Mucosa of descending colon (tissue), 3 donors: ENCODE measurements at regions not wholly inside any gene's neighbourhood (a gene's known extent, or its start where the extent isn't known, plus 50 kb on each side); places are given as distances from the start of the nearest gene placed in this dataset.
"Not testable (repeated sequence)": the region's sequence is repeated elsewhere in the genome, so short reads cannot be mapped to it uniquely, and the experiment has no call there.

Source experiments
- ATAC-seq: fragments of 200-7000 bp; cut with Tn5 transposase; one replicate; pipeline ENCODE4 v1.9.1; 2020; ENCODE audit warnings: mild to moderate bottlenecking, moderate library complexity
- DNase-seq, 3 donors: peaks; one replicate each; pipeline ENCODE4 v3.0.0-alpha.2; 2020
- H3K36me3 ChIP-seq: fragments of 200-600 bp; one replicate; pipeline ENCODE4 v1.8.0; 2021; ENCODE audit warnings: low read depth, mild to moderate bottlenecking
- H3K4me1 ChIP-seq: fragments of 200-600 bp; one replicate; pipeline ENCODE4 v1.8.0; 2021; ENCODE audit warnings: low read depth, mild to moderate bottlenecking
- H3K4me3 ChIP-seq: fragments of 200-600 bp; one replicate; pipeline ENCODE4 v1.8.0; 2021; ENCODE audit warnings: mild to moderate bottlenecking
- H3K9me3 ChIP-seq: fragments of 200-600 bp; one replicate; pipeline ENCODE4 v1.8.0; 2021; ENCODE audit warnings: mild to moderate bottlenecking
- CTCF ChIP-seq: fragments of 200-600 bp; IDR thresholded peaks from one replicate; pipeline ENCODE4 v1.8.0; 2022; ENCODE audit warnings: antibody characterized with exemption, mild to moderate bottlenecking
- intact Hi-C, 2 donors: fragments of 100-400 bp; cut with DNase I in 1 of 2; cut with micrococcal nuclease in 1 of 2; formaldehyde crosslinking; loops; one replicate each; pipeline versions ENCODE4 v1.11.0 to v1.11.1; 2022; cut with DNase I, micrococcal nuclease
- donor health status: DM: no; HTN: no; CAD: no; lungs with moderate emphysema.
- donor health status: DM: no; HTN: no; CAD: no.
- donor health status: DM: no; HTN: yes; CAD: no.

GRCh38 chr11:50333861-50334260 lies 301.2 kb downstream of the OR4C45 start:
- Histone ChIP-seq H3K4me1 (no peaks in the 10 kb centered on the region), H3K36me3 (no peaks in the 10 kb centered on the region), H3K4me3 (no peak overlapping the region), H3K9me3 (peaks cover 51% of the 10 kb centered on the region)
- ATAC-seq = no peak
- TF ChIP-seq CTCF = no peak
- no peak for DNase-seq
- intact Hi-C loops = no loop called here

DNA sequence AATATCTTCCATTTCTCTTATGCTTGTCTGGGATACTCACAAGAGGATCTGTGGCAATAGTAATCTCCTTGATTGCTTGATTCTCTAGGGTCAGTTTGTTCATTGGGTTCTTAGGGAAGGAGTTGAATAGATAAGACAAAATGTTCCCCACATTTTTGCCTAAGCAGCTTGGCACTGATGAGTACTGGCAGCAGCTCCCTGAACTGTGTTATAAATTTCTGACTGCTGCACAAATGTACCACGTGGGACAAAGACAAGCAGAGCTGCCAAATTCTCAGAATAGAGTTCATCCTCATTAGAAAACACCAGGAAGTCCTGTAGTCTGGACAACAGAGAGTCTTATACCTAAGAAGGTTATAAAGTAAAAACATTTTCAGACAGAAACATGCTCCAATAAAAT lies 304.8 kb downstream of the OR4C45 start:
- DNase-seq, H3K4me3 ChIP-seq, H3K36me3 ChIP-seq, H3K4me1 ChIP-seq, ATAC-seq, intact Hi-C loops: not testable (repeated sequence)
- H3K9me3 ChIP-seq = peaks cover 43% of the 10 kb centered on the region

DNA sequence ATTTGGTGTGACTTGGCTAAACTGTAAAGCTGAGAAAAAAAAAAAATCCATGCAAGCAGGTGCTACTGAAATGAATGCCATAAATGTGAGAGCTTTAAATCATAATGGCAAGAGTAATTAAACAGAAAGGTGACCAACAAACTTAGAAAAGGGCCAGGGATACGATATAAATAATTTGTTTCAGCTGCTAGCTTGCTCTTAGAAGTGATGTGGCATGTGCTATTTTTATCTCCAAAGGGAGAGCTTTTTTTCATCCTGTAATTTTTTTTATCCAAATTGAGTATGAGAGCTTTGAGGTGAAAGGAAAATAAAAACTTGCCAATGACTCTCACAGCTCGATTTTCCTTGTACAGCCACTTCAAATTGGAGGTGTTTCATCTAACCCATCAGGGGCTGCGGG lies 315.3 kb downstream of the OR4C45 start:
- ATAC-seq, H3K4me3 ChIP-seq, intact Hi-C loops, H3K9me3 ChIP-seq, DNase-seq, H3K36me3 ChIP-seq, H3K4me1 ChIP-seq: not testable (repeated sequence)

GRCh38 chr11:50379484-50379883 lies 346.8 kb downstream of the OR4C45 start:
- TF ChIP-seq CTCF = no peak
- Histone ChIP-seq H3K4me1 (no peaks in the 10 kb centered on the region), H3K4me3 (no peak overlapping the region), H3K36me3 (no peaks in the 10 kb centered on the region), H3K9me3 (peaks cover 95% of the 10 kb centered on the region)
- DNase-seq = no peak
- intact Hi-C loops = no loop called here
- no peak for ATAC-seq

DNA sequence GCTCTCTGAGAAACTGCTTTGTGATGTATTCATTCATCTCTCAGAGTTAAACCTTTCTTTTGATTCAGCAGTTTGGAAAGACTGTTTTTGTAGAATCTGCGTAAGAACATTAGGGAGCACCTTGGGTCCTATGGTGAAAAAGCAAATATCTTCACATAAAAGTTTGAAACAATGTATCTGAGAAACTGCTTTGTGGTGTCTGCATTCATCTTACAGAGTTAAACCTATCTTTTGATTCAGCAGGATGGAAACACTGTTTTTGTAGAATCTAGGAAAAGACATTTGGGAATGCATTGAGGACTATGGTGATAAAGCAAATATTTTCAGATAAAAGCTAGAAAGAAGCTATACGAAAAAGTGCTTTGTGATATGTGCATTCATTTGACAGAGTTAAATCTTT lies 361.3 kb downstream of the OR4C45 start:
- Histone ChIP-seq H3K9me3 (peaks cover 97% of the 10 kb centered on the region), H3K4me3 (no peak overlapping the region), H3K4me1 (no peaks in the 10 kb centered on the region), H3K36me3 (no peaks in the 10 kb centered on the region)
- intact Hi-C loops = no loop called here
- no peak for ATAC-seq
- TF ChIP-seq CTCF = no peak
- DNase-seq = no peak

DNA sequence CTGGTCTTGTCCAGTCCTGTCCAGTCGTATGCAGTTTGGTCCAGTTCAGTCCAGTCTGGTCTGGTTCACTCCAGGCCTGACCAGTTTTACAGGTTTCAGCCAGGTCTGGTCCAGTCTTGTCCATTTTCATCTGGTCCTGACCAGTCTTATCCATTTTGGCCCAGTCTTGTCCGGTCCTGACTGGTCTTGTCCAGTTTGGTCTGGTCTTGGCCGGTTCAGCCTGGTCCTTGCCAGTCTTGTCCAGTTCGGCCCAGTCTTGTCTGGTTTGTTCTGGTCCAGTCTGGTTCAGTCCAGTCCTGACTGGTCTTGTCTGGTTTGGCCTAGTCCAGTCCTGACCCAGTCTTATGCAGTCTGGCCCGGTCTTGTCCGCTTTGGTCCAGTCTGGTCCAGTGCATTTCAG lies 380.2 kb downstream of the OR4C45 start:
- H3K36me3 ChIP-seq = no peaks in the 10 kb centered on the region
- H3K9me3 ChIP-seq = peaks cover 85% of the 10 kb centered on the region
- no peaks in the 10 kb centered on the region for H3K4me1 ChIP-seq
- ATAC-seq = no peak
- no peak overlapping the region for H3K4me3 ChIP-seq
- intact Hi-C loops = no loop called here
- no peak for DNase-seq
- no peak for TF ChIP-seq CTCF

GRCh38 chr11:50423208-50423607 lies 390.5 kb downstream of the OR4C45 start:
- H3K4me3 ChIP-seq = no peak overlapping the region
- H3K36me3 ChIP-seq = no peaks in the 10 kb centered on the region
- DNase-seq (no peak), ATAC-seq (no peak)
- no peak for TF ChIP-seq CTCF
- no peaks in the 10 kb centered on the region for H3K4me1 ChIP-seq
- peaks cover 32% of the 10 kb centered on the region for H3K9me3 ChIP-seq
- intact Hi-C loops = no loop called here
